Fibroblast of skin of abdomen (primary cell): ENCODE measurements at regions not wholly inside any gene's neighbourhood (a gene's known extent, or its start where the extent isn't known, plus 50 kb on each side); places are given as distances from the start of the nearest gene placed in this dataset.

Source experiments
- DNase-seq: peaks from one replicate; pipeline ENCODE4 v3.0.0-alpha.2; 2013

GRCh38 chr1:201660931-201661822, 122.2 kb downstream of the NAV1 start:
- no peak for DNase-seq

GRCh38 chr1:201661823-201662359, 123.0 kb downstream of the NAV1 start:
- no peak for DNase-seq

DNA sequence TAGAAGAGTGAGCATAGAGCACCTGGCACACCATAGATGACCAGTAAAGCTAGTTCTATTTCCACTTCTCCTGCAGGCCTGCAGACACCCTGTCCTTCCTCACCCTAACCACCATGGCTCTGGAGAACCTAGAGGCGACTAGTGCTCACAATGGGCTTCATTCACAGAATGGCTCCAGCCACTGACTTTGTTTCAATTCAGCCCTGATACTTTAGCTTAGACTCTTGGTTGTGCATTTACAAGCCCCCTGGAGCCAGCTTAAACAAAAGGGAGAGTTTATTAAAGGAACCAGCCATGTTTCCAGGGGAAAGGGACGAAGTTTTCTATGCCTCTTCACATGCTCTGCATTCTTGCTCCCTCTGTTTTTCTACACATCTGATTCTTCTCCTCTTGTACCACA, 123.7 kb downstream of the NAV1 start:
- no peak for DNase-seq

DNA sequence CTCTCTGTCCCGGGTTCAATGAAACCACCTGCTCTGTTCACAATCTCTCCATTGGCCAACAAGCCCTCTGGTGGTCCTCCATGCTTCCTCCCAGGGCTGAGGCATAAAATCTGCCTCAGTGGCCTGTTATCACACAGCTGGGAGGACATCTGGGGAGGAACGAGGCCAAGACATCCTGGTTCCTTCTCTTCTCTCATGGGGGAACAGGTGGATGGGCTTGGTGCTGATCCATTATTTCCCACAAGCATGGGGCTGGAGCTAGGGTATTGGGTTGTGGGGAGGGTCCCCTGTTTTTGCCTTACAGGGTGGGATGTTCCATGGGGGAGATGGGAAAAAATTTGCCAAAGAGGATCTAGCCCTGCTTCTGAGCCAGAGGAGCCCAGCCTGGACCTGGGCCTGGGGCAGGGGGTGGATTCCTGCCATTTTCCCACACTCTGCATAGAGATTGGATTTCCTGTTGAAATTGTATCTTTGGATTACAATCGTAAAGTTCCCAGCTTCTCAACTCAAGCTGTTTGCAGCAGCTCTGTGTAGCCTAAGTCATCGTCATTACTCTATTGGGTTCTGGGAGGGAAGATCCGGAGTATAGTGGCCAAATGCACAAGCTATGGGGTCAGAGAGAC, 124.7 kb downstream of the NAV1 start:
- no peak for DNase-seq

GRCh38 chr1:201665036-201665435, 126.1 kb downstream of the NAV1 start:
- DNase-seq = no peak

- DNase-seq = no peak
These were observed 127.2 kb downstream of the NAV1 start for GRCh38 chr1:201666102-201666501.

GRCh38 chr1:201666645-201667044, 127.7 kb downstream of the NAV1 start:
- DNase-seq = no peak

GRCh38 chr1:201667479-201667878, 128.6 kb downstream of the NAV1 start:
- no peak for DNase-seq

DNA sequence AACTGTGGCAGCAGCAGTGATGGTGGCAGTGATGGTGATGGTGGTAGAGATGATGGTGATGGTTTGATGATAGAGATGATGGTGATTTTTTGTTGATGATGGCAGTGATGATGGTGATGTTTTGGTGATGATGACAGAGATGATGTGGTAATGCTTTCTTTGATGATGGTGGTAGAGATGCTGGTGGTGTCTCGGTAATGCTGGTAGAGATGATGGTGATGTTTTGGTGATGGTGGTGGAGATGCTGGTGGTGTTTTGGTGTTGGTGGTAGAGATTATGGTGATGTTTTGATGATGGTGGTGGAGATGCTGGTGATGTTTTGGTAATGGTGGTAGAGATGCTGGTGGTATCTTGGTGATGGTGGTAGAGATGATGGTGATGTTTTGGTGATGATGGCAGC, 131.6 kb downstream of the NAV1 start:
- DNase-seq = no peak

DNA sequence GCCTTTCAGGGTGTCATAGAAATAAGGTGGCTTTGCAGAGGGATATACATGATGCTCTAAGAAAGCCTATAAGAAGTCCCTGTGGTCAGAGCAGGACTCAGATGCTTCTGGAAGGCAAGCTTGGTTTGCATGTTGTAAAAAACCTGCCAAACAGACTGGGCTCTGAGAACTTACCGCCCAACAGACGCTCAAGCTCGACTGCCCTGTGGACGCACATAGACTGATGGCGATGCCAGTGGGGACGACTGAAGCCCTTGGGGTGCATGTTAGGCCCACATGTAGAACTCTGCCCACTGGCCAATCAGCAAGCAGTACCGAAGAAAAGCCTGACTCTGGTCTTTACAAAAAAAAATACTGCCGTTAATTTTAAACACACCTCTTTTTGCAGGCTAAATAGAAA, 133.8 kb downstream of the NAV1 start:
- no peak for DNase-seq

DNA sequence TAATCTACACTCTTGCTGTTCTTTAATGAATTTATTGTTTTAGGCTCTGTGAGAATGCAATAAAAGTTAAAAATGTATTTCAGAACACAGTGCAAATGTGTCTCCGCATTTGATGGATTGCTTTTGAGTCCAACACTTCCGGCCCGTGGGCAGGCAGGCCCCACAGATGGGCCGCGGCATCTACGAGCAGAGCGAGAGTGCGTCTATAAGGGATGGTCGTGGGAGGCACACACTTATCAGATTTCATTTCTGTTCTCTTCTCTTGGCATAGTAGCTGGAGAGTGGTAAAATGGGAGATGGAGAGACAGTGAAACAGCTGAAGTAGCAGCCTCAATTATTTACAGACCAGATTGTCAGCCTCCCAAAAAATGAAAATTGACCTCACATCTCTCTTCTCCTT, 134.2 kb downstream of the NAV1 start:
- DNase-seq = no peak

DNA sequence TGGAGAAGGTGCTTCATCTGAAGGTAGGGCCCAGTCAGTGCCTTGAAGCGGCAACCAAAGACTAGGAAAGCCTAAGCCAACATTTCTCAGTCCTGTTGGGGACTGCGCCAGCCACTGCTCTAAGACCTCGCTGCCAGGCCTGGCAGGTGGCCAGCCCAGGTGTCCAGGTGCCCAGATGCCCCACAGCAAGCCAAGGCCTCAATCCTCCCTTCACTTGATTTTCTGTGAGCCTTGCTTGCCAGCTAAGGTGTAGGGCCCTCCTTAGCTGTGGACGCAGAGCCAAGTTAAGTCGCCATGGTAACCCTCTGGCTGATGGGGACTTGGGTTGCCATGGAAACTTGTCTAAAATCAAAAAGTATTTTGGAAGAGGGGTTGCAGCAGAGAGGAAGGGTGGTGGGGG, 135.0 kb downstream of the NAV1 start:
- DNase-seq = no peak

DNA sequence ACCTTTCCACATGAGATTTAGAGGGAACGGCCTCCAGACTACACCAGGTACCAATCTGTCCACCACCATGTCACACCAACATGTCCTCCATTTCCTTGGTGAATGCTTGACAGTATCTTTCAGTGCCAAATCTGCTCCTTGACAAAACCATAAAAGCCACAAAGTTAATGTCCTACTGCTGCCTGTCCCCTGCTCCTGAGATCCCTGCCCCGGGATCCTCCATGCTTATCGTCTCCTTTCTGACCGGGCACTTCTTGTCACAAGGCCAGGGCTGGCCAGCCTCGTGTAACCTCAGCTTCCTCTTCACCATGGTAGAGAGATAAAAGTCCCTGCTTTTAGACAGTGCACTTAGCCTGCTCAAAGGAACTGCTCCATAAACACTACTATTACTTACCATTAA, 136.2 kb downstream of the NAV1 start:
- DNase-seq = no peak

GRCh38 chr1:201676197-201676596, 137.3 kb downstream of the NAV1 start:
- peak; percentile 48 for DNase-seq

- DNase-seq = peak; percentile 35
These were observed 137.7 kb downstream of the NAV1 start for GRCh38 chr1:201676641-201677040.

GRCh38 chr1:201678264-201679101, 139.6 kb downstream of the NAV1 start:
- DNase-seq = peak; percentile 36

DNA sequence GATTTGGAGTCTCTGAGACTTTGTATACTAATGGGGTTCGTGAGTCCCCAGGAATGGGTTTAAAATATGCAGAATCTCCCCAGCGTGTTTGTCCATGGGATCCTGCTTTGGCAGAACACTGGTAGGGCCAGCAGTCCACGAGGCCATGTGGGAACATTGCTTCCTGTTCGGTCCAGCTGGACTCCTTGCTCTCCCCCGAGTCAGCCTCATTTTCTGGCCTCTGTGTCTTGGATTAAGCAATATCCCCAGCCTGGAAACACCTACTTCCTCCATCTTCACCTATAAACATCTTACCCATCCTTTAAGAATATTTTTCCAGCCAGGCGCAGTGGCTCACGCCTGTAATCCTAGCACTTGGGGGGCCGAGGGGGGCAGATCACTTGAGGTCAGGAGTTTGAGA, 142.4 kb downstream of the NAV1 start:
- DNase-seq = no peak

DNA sequence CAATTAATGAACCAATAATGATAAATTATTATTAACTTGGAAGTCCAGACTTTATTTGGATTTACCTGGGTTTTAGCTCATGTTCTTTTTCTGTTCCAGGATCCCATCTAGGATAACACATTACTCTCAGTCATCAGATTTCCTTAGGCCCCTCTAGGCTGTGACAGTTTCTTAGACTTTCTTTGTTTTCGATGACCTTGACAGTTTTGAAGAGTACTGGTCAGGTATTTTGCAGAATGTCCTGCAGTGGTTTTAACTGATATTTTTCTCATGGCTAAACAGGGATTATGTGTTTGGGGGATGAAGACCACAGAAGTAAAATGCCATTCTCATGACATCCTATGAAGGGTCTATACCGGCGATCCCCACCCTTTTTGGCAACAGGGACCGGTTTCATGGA, 144.0 kb downstream of the NAV1 start:
- DNase-seq = no peak

GRCh38 chr1:201683397-201683796, 144.5 kb downstream of the NAV1 start:
- no peak for DNase-seq

DNA sequence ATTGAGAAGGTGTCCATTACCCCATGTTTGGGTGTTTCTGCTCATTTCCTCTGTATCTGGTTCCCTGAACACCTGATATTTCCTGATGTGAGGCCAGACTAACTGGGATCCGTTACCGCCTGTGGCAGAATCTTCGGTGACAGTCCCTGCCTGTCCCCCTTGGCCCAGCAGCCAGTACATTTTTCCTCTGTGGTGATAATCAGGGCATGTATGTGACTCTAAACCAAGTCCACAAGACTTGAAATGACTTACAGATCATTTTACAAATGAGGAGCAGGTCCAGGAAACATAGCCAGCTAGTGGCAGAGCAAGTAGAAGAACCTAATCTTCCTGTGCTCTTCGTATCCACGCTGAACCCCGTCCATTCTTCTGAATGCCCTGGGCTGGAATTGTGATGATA, 143.5 kb upstream of the IPO9 start:
- no peak for DNase-seq

GRCh38 chr1:201686714-201687455, 142.1 kb upstream of the IPO9 start:
- DNase-seq = no peak

DNA sequence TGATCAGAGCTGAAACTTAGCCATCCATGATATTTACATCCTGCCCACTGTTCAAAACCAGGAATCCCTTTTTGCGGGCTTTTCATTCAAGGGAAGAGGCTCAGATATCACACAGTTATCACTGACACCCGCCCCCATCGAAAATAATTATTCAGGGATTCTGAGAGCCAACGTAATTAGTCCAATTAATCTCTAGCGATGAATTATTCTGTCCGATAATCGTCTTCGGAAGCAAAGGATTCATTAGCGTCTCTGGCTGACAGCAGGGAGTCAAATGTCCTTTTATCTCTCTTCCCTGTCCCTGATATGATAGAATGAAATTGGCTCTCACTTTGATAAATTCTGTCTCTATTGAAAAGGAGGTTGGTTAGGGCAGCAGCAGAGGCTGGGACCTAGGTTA, 140.4 kb upstream of the IPO9 start:
- no peak for DNase-seq
